ENCODE measurements at regions not wholly inside any gene's neighbourhood (a gene's known extent, or its start where the extent isn't known, plus 50 kb on each side); places are given as distances from the start of the nearest gene placed in this dataset.

DNA sequence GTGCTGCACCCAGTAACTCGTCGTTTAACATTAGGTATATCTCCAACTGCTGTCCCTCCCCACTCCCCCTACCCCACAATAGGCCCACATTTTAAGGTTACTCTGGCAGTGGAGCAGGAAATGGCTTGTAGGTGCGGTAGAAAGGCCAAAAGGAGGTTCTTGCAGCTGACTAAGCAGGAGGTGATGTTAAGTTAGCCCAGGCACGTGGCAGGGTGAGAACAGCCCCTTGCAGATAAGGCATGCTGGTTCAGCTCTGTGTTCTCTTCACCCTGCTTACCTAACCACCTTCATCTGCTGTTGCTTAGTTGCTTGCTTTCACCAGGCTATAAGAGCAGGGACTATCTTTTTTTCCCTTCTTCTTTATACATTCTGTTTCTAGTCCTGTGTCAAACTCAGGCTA is 1082.8 kb upstream of the RBFOX1 start:
- DNase-seq: no peak

DNA sequence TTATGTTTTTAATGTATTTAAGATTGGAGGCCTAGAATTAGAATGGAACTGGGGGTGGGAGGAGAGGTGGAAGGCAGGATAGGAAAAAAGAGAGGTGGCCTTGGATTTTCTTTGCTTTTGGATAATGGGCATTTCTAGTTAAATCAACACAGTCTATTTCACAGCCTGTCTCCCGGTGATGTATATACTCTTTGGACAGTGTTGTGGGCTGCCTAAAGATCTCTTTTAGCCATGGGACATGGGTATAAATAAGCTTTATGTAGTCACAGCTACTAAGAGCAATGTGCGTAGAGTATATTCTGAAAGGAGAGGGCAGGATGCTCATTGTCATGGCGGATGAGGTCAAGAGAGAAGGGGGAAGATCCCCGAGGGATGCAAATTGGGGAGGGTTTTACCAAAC is 1084.4 kb upstream of the RBFOX1 start:
- no peak for DNase-seq

DNA sequence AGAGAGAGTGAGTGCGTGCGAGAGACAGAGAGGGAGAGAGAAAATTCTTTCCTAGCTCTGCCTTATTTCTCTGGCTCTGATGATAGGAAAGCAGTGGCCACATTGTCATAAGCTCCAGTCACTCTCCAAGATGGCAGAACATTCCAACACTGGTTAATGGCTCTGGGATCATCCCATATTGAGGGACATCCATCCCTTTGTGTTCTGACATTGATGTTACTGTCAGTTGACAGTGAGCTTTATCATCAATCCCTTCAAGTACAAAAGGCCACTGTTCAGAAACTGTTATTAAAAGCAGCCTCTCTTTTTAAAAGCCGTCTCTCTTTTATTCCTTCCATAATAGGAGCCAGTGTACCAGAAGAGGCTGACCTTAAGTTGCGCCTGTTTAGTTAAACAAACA is 1084.9 kb upstream of the RBFOX1 start:
- DNase-seq: no peak

DNA sequence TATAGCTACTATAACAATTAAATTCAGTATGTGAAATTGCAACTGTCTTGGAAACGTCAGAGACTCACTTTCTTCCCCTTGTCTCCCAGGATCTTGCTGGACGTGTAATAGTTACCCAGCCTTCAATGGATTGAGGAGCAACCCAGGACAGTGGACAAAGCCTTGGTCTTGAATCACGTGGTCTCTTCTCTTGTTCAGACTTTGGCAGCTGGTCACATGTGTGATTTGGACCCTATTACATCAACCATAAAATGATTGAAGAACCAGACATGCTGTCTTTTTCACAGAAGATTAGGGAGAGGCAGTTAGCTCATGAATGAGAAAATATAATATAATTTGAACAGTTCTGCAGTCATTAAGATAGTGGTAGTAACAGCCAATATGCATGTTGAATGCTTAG is 1085.5 kb upstream of the RBFOX1 start:
- DNase-seq: no peak

GRCh38 chr16:6246266-6246665 is 1086.4 kb upstream of the RBFOX1 start:
- no peak for DNase-seq

DNA sequence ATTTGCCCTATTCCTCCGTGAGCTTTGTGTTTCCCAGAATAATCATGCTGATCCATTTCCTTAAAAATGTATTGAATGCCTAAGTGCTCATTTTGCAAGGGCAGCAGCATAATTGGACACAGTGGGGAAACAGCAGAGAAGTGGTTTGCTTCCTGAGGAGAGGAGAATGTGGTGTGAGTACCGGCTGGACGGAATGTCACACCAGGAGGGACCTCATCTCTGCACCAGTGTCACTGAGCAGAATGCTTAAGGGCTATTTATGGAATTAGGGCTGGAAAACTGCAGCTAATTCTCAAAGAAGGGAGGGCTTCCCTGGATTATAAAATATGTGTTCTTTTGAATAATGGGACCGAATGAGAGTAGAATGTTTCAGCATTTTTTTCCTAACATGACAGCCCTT is 1100.6 kb upstream of the RBFOX1 start:
- DNase-seq: no peak

DNA sequence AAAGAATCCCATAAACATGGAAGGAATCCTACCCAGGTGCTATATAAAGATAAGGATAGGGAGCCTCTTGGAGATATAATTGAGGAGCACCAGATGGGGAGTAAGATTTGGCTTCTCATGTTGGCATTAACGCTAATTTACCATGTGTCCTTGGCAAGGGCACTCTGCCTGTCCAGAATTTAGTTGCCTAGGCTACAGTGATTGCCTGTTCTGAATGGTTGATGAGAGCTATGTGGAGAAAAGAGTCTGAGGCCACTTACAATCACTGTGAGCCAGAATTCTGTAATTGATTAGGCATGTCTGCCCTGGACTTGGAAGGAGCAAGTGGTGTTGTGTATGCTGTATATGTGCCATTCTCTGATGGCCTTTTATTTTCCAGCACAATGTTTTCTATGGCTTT is 1101.2 kb upstream of the RBFOX1 start:
- no peak for DNase-seq

DNA sequence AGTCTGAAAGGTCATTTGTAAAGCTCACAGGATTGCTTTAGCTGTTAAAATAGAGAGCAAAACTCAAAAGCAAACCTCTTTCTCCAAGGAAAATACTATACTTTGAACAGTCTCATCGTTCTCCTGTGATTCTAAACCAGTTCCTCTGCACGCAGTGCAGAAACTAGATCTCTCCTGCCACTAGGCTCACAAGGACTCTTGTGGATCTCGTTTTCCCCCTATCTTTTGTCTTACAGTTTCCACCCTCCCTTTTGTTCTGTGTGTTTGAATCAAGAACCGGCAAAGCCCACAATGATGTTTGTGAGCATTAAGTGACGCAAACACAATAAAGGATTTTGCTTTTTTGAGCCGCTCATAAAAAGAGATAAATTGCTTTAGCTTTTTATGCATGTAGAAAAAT is 1103.5 kb upstream of the RBFOX1 start:
- DNase-seq: no peak

GRCh38 chr16:6218855-6219254 is 1113.8 kb upstream of the RBFOX1 start:
- DNase-seq: no peak

GRCh38 chr16:6216836-6217235 is 1115.8 kb upstream of the RBFOX1 start:
- DNase-seq: no peak

DNA sequence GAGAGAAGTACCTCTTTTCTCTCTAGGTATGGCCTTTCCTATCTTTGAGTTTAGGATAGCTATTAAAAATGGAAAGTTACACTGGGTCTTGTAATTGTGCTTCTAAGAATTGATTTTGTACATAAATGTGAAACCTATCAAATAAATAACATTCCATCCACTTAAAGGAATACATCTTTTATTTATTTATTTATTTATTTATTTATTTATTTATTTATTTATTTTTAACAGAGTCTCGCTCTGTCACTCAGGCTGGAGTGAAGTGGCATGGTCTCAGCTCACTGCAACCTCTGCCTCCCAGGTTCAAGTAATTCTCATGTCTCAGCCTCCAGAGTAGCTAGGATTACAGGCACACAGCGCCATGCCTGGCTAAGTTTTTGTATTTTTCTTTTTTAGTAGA is 1114.0 kb upstream of the EEF2KMT start:
- DNase-seq: no peak

DNA sequence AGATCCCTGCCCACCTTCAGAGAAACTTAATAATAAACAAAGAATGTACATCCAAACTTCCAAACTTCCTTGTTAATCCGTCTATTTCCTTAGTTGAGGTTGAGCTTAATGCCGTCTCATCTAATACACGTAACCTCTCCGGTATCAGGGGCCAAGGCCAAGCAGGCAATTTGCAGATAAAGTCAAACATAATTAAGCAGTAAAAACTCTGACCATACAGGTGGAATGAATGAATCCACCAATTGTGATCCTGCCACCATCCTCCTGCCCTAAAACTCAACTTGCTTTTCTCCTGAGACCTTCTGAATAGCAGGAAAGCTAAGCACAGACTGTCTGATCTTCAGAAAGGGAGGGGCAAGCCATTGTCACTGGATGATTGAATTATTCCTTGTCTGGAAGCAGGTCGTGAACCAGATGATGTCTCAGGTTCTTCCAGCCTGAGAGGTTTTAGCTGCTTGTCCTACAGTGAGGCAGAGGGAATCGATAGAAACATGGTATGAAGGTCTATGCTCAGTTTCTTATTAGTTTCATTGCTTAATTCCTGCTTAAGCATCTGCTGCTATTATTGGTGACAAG is 1111.8 kb upstream of the EEF2KMT start:
- DNase-seq: no peak

- no peak for DNase-seq
Measured at GRCh38 chr16:6207580-6207979, 1110.0 kb upstream of the EEF2KMT start.

DNA sequence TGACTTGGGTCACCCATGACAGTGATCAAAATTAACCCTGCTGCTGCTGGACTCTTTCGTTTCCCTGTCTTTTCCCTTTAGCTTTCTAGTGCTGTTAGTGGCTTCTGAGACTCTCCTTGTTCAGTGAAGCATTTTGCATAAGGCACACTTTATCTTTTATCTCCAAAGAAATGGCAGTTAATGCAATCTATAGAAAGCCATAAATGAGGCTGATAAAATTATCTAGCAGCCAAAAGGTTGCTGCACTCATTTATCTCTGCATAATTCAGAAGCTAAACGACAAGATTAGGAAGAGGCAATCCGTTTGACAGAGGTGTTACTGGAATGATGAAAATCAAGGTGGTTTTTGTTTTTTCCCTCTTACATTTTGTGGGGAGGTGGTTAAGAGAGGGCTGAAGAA is 1109.5 kb upstream of the EEF2KMT start:
- DNase-seq: no peak

GRCh38 chr16:6206080-6206479 is 1108.5 kb upstream of the EEF2KMT start:
- no peak for DNase-seq

DNA sequence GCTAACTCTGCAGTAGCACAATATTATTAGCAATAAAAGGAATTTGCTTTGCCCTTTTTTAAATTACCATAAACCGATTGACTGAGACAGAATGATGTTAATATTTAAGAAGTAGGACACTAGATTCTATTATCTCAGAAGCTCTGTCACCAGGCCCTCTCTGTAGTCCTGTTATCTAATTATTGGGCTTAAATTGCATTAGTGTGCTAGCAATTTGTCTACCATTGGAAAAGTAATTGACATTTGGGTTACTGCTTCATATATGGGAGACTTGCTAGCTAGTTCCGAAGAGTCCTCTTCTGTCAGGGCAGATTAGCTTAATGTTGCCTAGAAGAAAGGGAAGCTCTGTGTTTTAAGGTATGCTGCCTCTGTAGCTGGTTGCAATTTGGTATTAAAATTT is 1107.3 kb upstream of the EEF2KMT start:
- DNase-seq: no peak

DNA sequence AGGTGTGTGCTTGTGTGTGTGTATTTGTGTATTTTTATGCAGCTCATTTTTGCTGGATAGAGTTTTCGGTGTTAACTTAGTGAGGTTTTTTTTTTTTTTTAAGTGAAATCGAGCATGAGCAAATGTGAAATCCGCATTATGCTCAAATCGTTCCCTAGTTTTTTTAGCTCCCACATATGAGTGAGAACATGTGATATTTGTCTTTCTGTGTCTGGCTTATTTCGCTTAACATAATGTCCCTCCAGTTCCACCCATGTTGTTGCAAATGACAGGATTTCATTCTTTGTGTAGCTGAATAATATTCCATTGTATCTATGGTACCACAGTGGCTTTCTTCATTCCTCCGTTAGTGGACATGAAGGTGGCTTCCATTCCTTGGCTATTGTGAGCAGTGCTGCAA is 1103.3 kb upstream of the EEF2KMT start:
- no peak for DNase-seq

DNA sequence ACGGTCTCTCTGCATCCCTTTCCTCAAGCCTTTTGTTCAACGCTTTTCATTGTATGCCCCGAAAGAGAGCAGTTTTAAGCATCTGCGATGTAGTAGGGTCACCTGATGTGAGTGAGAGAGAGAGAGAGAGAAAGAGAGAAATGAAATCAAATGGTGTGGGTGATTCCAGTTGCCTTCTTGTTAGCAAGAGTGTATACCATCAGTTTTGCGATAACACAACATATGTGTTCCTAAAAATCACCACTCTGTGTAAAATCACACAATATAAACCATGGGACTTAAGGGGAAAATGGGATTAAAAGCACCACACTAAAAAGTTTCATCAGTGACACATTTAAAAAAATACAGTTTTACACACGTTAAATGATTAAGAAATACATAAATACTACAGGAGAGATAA is 1102.7 kb upstream of the EEF2KMT start:
- no peak for DNase-seq

GRCh38 chr16:6195966-6196365 is 1098.4 kb upstream of the EEF2KMT start:
- DNase-seq: no peak

GRCh38 chr16:6193718-6194117 is 1096.1 kb upstream of the EEF2KMT start:
- no peak for DNase-seq

GRCh38 chr16:6192984-6193383 is 1095.4 kb upstream of the EEF2KMT start:
- DNase-seq: no peak

DNA sequence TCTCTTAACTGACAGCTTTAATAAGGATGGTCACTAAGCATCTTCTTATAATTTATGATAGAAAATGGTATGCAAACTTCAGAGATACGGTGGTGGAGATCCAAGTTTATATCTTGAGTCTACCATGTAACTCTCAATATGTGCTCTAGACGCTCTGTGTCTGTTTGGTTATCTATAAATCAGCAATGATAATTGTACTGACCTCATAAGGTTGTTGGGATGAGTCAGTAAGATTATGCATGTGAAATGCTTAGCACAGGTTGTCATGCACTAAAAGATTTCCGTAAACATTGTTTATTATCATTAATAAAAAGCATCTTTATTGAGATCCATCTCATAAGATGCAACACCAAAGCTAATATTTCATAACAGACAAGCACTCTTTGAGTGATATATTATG is 1094.9 kb upstream of the EEF2KMT start:
- DNase-seq: no peak

GRCh38 chr16:6190776-6191175 is 1093.2 kb upstream of the EEF2KMT start:
- DNase-seq: no peak

GRCh38 chr16:6189216-6189615 is 1091.6 kb upstream of the EEF2KMT start:
- no peak for DNase-seq

GRCh38 chr16:6177616-6178180 is 1080.1 kb upstream of the EEF2KMT start:
- no peak for DNase-seq

- DNase-seq: no peak
Measured at GRCh38 chr16:6170022-6170421, 1072.4 kb upstream of the EEF2KMT start.
